LNCAP (cell line): ENCODE measurements at regions not wholly inside any gene's neighbourhood (a gene's known extent, or its start where the extent isn't known, plus 50 kb on each side); places are given as distances from the start of the nearest gene placed in this dataset.

Experiments
- CTCF ChIP-seq: fragments of 450-650 bp; IDR thresholded peaks from 2 replicates; pipeline ENCODE4 v1.5.1; 2017; ENCODE audit warnings: mild to moderate bottlenecking

DNA sequence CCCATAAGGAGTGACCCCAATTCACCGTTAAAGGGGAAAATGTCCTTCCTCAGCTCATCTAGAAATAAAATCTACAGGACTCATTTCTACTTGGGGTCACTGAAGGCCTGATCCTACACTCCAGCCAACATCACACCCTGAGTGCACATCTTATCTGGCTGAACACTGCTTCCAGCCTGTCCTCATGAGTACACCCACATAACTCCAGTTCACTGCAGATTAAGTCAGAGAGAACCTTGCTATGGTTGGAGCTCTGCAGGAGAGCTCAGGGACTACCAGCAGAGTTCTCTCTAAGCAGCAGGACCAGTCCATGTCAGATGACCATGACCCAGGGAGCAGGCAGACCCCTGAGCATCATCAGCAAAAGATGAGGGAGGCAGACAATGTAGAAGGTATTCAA is 126.9 kb upstream of the MAP3K1 start:
- no peak for TF ChIP-seq CTCF

GRCh38 chr5:56686337-56687195 is 128.8 kb upstream of the MAP3K1 start:
- no peak for TF ChIP-seq CTCF

DNA sequence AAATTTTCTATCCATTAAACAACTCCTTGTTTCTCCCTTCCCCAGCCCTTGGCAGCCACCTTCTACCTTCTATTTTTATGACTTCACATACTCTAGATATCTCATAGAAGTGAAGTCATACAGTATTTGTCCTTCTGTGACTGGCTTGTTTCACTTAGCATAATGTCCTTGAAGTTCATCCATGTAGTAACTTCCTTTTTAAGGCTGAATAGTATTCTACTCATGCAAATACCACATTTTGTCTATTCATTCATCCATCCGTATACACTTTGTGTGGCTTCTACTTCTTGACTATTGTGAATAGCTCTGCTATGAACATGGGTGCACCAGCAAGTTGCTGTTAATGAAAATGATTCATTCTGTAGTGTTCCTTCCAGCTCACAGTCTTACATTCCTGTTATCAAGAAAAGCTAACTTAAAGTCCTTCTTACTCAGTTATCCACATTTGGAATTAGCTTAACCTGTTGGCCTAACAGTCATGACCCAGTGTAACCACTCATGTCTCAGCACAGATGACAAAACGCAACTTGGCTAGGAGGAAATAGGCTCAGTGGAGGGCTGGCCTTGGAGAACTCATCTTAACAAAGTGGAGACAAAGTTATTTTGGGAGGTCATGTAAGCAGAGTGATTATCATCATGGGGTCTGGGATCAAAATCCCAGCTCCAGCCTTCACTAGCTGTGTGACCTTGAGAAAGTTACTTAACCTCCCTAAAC is 129.7 kb upstream of the MAP3K1 start:
- no peak for TF ChIP-seq CTCF

- no peak for TF ChIP-seq CTCF
Observed at GRCh38 chr5:56684159-56684558, 131.2 kb upstream of the MAP3K1 start.

DNA sequence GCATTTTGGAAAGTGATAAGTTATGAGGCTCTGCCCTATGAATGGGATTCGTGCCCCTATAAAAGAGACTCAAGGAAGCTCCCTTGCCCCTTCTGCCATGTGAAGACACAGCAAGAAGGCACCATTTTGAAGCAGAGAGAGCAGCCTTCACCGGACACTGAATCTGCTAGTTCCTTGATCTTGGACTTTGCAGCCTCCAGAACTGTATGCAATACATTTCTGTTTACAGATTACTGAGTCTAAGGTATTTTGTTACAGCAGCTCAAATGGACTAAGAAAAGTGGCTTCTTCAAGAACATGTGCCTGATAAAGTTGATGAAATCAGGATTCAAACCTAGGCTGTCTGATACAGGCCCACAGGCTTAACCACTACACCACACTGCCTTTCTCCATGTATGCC is 131.6 kb upstream of the MAP3K1 start:
- no peak for TF ChIP-seq CTCF

GRCh38 chr5:56683281-56683680 is 132.1 kb upstream of the MAP3K1 start:
- TF ChIP-seq CTCF = no peak

DNA sequence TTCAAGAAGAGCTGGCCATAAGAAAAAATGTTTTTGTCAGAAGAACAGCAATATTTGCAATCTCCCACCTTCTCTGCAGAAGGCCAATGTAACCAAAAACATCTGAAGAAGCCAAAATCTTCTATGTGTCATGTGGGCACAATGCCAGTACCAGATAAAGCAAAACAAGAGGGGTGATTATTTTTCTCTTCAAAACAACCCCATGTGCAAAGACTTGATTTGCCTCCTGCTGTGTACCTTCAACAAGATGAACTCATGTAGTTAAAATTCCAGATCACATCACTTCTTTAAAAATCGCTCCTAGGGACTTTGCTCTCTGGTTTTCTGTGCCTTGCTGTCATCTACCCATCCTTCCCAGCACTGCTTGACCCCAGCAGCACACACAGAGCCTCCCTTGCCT is 134.0 kb upstream of the MAP3K1 start:
- TF ChIP-seq CTCF = no peak
